Osteocyte (in vitro differentiated cells): ENCODE measurements at regions not wholly inside any gene's neighbourhood (a gene's known extent, or its start where the extent isn't known, plus 50 kb on each side); places are given as distances from the start of the nearest gene placed in this dataset.

Experiments
- DNase-seq: peaks from one replicate; pipeline ENCODE4 v3.0.0; 2021; ENCODE audit warnings: mixed read lengths; ENCODE audit not compliant: unreplicated experiment; ENCODE audit errors: extremely low spot score
- H3K27ac Mint-ChIP-seq: one replicate; pipeline ENCODE4 v1.8.0; 2021; ENCODE audit warnings: mild to moderate bottlenecking, mixed read lengths; ENCODE audit not compliant: unreplicated experiment
- H3K27me3 Mint-ChIP-seq: one replicate; pipeline ENCODE4 v1.8.0; 2021; ENCODE audit warnings: mixed read lengths; ENCODE audit not compliant: unreplicated experiment
- H3K36me3 Mint-ChIP-seq: one replicate; pipeline ENCODE4 v1.8.0; 2021; ENCODE audit warnings: mixed read lengths; ENCODE audit not compliant: unreplicated experiment
- H3K4me1 Mint-ChIP-seq: one replicate; pipeline ENCODE4 v1.8.0; 2021; ENCODE audit warnings: mixed read lengths; ENCODE audit not compliant: unreplicated experiment
- H3K4me3 Mint-ChIP-seq: one replicate; pipeline ENCODE4 v1.8.0; 2021; ENCODE audit warnings: mild to moderate bottlenecking, moderate library complexity, mixed read lengths; ENCODE audit not compliant: unreplicated experiment
- H3K9me3 Mint-ChIP-seq: one replicate; pipeline ENCODE4 v1.8.0; 2021; ENCODE audit warnings: mixed read lengths; ENCODE audit not compliant: unreplicated experiment
- TF ChIP-seq, protein P1 (sequence below): fragments of 200-600 bp; sonication (generic); IDR thresholded peaks from 2 replicates; pipeline ENCODE4 v1.5.0; 2021; ENCODE audit warnings: antibody characterized with exemption, mild to moderate bottlenecking, moderate library complexity

DNA sequence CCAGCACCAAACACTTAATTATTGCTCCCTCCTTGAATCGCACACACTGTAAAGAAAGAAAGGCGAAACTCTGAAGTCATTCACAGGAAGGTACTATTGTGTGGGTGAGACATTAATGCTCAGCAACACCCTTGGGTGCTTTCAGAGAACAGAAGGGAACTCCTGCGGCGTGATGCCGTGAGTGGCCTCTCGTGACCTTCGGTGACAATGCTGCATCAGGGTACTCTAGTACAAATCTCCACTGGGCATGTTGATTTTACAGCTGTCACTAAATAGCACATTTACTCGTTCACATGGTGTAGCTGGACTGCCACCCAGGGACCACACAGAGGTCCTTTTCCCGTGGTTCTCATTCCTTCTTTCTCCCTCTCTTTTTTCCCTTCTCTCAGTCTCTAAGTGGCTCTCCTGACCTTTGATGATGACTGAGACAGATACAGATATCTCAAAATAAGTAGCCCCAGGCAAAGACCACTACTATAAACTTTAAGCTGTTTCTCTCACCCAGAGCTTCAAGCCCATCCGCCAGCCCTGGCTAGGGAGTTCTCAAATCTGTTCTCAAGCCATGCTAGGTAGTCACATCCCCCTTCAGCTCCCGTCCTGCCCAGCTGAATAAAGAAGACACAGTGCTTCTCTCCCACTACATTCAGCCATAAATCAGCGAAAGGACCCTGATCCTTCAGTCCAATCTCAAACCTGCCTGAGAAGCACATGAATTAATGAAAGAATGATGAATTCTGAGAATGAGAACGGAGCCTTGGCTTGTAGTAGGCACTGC lies 223.4 kb upstream of the FMN2 start:
- Mint-ChIP-seq H3K27ac (no peak overlapping the region), H3K4me3 (no peak overlapping the region)

DNA sequence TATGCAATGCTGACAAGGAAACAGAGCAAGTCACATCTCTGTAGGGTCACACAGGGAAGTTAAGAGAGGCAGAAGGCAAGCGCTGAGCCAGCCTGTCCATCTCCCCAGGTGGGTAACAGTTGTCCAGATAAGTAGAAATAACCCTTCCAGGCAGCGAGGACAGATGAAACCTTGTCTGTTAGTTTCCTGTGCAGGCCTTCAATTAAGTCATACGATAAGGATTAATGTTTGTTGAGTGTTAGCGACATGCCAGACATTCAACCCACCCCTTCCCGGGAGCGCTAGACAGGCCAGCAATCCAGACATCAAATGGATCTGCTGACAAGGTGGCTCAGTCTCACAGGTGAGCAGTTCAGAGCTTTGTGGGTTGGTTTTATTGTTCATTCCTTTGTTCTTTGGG lies 221.5 kb upstream of the FMN2 start:
- no peak overlapping the region for H3K4me3 Mint-ChIP-seq
- no peaks in the 10 kb centered on the region for H3K9me3 Mint-ChIP-seq
- no peak overlapping the region for H3K27ac Mint-ChIP-seq
- H3K4me1 Mint-ChIP-seq, result peaks cover 7% of the 10 kb centered on the region
- no peak for DNase-seq
- TF ChIP-seq, protein P1, sequence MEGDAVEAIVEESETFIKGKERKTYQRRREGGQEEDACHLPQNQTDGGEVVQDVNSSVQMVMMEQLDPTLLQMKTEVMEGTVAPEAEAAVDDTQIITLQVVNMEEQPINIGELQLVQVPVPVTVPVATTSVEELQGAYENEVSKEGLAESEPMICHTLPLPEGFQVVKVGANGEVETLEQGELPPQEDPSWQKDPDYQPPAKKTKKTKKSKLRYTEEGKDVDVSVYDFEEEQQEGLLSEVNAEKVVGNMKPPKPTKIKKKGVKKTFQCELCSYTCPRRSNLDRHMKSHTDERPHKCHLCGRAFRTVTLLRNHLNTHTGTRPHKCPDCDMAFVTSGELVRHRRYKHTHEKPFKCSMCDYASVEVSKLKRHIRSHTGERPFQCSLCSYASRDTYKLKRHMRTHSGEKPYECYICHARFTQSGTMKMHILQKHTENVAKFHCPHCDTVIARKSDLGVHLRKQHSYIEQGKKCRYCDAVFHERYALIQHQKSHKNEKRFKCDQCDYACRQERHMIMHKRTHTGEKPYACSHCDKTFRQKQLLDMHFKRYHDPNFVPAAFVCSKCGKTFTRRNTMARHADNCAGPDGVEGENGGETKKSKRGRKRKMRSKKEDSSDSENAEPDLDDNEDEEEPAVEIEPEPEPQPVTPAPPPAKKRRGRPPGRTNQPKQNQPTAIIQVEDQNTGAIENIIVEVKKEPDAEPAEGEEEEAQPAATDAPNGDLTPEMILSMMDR, result no peak
- H3K36me3 Mint-ChIP-seq, result no peaks in the 10 kb centered on the region
- peaks cover 11% of the 10 kb centered on the region for H3K27me3 Mint-ChIP-seq

More for the DNA sequence above, 223.4 kb upstream of the FMN2 start:
- TF ChIP-seq, protein P1, result no peak
- Mint-ChIP-seq H3K9me3 (no peaks in the 10 kb centered on the region), H3K4me1 (peaks cover 7% of the 10 kb centered on the region), H3K27me3 (peaks cover 8% of the 10 kb centered on the region), H3K36me3 (no peaks in the 10 kb centered on the region)
- DNase-seq, result no peak

DNA sequence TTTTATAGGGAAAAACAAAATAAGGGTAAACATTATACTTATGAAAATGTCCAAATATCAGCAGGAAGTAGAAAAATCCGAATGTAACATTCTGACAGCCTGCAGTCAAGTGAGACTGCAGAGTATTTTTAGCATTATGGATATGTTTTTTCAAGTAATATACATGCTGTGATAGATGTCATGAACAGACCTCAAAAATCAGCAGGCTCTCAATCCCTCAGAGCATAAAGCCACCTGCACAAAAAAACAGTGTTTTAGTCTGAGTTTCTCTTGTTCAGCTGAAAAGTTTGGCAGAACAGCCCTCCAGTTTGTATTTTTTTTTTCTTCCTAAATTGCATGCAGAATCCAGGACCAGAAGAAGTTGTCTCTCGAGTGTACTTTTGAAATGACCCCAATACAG lies 219.1 kb upstream of the FMN2 start:
- no peak for DNase-seq
- H3K9me3 Mint-ChIP-seq, result no peaks in the 10 kb centered on the region
- no peak overlapping the region for H3K27ac Mint-ChIP-seq
- H3K36me3 Mint-ChIP-seq, result no peaks in the 10 kb centered on the region
- peaks cover 13% of the 10 kb centered on the region for H3K27me3 Mint-ChIP-seq
- TF ChIP-seq, protein P1, result no peak
- H3K4me1 Mint-ChIP-seq, result peaks cover 7% of the 10 kb centered on the region
- H3K4me3 Mint-ChIP-seq, result no peak overlapping the region

DNA sequence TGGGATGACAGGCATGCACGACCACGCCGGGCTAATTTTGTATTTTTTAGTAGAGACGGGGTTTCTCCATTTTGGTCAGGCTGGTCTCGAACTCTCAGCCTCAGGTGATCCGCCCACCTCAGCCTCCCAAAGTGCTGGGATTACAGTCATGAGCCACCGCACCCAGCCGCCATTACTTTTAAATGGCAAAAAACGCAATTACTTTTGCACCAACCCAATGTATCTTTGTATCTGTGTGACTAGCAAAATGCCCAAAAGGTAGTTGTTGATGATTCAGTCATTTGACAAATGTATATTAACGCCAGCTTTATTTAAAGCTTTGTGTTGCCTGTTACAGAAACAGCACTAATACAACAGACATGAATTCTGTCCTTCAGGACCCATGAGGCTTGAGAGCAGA lies 216.9 kb upstream of the FMN2 start:
- Mint-ChIP-seq H3K27me3 (peaks cover 13% of the 10 kb centered on the region), H3K4me3 (no peak overlapping the region), H3K27ac (no peak overlapping the region), H3K36me3 (no peaks in the 10 kb centered on the region), H3K9me3 (no peaks in the 10 kb centered on the region), H3K4me1 (peaks cover 7% of the 10 kb centered on the region)
- TF ChIP-seq, protein P1, result no peak
- no peak for DNase-seq

DNA sequence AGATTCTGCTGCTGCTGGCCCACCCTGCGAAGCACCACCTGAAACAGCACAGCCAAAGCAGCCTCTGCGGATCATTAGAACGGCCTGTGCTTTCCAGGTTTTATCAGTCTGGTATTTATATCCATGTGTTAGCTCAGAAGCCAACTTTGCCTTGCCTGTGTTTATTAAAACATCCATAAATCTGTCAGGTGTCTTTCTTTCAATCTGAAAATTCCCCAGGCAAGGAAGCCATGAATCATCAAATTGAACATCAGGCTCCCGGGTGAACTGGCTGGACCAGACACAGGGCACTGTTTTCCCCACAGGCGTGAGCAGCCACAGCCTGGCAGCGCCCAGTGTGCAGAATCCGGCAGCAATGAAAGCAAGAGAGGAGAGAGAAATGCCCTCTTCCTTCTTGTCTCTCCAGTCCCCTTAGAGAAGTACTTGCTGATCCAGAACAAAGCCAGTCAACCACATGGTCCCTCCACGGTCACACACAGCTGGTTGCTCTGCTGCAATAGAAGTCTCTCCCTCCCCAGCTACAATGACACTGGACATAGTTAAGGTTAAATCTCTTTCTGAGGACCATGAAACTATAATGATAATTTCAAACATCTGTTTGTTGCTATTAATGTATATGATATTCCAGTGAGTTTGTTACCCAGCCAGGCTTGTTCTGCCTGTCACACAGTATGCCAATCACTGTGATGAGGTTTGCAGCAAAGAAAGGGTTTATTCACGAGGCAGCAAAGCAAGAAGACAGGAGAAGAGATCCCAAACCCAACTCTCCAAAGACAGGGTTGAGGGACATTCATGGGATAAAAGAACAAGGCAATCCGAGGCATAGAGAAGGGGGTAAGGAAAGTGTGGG lies 212.1 kb upstream of the FMN2 start:
- Mint-ChIP-seq H3K27me3 (peaks cover 2% of the 10 kb centered on the region), H3K4me1 (no peaks in the 10 kb centered on the region), H3K4me3 (no peak overlapping the region), H3K36me3 (no peaks in the 10 kb centered on the region), H3K9me3 (no peaks in the 10 kb centered on the region), H3K27ac (no peak overlapping the region)
- DNase-seq, result no peak
- TF ChIP-seq, protein P1, result no peak
